A172 (cell line): ENCODE measurements at regions not wholly inside any gene's neighbourhood (a gene's known extent, or its start where the extent isn't known, plus 50 kb on each side); places are given as distances from the start of the nearest gene placed in this dataset.
"Not testable (repeated sequence)": the region's sequence is repeated elsewhere in the genome, so short reads cannot be mapped to it uniquely, and the experiment has no call there.

Experiments
- DNase-seq: peaks from one replicate; pipeline ENCODE4 v3.0.0-alpha.2; 2015; ENCODE audit warnings: low spot score

DNA sequence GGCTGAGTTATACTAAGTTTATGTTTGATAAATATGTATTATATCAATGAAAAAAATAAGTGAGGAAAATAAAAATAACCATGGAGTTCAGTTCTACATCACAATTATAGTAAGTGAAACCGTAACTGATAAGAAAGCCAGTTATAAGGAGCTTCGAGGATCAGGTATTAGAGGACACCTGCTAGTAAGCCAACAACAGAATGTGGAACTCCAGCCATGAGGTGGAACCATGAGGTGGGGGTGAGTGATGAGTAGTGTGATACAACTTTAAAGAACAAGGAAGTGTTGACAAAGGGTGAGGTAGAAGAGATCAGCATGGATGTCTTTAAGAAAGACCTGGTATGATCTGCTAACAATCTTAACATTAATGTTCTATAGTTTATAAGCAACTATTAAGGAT lies 452.9 kb downstream of the GUCY1A2 start:
- DNase-seq, result no peak

DNA sequence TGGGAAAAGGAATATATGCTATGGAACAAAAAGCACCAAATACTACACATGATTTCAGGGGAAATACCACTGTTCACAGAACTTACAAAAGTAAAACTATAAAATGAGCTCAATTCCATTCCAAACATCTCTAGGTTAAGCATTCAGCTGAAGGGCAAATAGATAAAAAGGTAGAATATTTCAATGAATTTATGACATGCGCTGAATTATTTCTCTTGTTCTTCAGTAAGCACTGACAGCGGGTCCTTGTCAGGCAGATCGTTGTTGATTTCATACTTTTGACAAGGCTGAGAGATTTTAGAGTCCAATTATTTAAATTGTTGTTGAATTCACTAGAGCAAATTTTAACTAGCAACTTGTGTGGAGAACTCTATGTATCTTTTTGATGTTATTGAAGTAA lies 449.6 kb downstream of the GUCY1A2 start:
- DNase-seq, result no peak

DNA sequence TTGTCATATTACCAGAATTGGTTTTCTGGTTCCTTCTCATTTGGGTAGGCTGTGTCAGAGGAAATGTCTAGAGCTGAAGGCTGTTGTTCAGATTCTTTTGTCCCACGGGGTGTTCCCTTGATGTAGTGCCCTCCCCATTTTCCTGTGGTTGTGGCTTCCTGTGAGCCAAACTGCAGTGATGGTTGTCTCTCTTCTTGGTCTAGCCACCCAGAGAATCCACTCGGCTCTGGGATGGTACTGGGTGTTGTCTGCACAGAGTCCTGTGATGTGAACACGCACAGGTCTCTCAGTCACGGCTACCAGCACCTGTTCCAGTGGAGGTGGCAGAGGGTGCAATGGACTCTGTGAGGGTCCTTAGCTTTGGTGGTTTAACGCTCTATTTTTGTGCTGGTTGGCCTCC lies 440.9 kb downstream of the GUCY1A2 start:
- not testable (repeated sequence) for DNase-seq

- DNase-seq, result no peak
Observed at GRCh38 chr11:106581399-106581798, 436.9 kb downstream of the GUCY1A2 start.

DNA sequence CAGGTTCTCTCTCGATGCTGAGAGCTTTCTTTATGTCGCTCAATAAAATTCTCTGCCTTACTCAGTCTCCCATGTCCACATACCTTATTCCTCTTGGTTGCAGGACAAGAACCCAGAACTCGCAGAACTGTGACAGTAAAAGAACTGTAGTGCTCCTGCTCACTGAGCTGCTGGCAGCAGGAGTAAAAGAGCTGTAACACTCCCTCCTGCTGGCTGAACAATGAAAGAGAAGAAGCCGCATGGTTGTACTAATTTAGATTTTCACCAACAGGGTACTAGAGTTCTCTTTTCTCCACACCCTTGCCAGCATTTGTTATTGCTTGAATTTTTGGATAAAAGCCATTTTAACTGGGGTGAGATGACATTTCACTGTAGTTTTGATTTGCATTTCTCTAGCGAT lies 433.2 kb downstream of the GUCY1A2 start:
- peak; percentile 12 for DNase-seq

DNA sequence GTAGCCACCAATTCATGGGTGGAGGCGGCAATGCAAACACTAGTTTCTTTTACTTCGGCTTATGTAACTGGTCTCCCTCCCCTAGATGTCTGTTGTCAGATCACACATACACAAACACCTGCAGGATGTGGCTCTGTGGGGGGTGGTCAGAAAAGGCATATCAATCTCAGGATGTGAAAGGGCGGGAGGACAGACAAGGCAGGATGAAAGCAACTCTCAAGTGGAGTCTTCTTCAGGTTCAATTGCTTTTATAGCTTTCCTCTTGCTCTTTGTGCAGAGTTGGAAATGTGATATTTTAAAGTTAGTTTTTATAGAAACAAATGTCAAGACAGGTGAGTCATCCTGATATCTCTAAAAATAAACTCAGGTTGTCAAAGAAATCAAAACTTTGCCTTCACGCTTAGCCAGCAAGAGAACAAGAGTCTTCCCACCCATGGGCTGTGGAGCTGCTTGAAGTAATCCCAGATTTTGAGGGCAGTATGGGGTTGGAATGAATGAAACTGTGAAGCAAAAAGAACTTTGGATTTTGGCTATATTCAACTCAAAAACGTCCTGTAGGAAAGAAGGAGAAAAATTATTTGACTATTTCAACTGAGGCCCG lies 423.4 kb downstream of the GUCY1A2 start:
- no peak for DNase-seq

DNA sequence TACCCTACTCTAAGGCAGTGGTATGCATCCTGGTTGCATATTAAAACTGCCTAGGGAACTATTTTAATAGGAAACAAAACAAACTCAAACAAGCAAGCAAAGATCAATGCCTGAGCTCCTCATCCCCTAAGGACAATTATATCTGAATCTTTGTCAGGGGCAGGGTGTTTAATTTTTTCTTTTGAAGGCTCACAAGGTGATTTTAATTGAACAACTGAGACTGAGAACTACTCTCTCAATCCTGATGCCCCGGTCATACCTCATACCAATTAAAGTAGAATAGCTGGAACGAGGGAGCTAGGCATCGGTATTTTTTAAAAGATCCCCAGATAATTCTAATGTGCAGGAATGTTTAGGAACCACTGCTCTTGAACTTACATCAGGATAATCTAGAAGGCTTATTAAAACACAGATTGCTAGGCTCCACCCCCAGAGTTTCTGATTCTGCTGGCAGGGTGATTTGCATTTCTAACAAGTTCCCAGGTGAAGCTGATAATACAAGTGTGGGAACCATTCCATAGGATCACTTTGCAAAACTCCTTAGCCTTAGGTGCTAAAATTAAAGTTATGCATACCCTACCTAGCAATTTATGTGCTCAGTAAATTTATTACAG lies 416.5 kb downstream of the GUCY1A2 start:
- no peak for DNase-seq

- DNase-seq, result no peak
Observed at GRCh38 chr11:106608677-106609076, 409.6 kb downstream of the GUCY1A2 start.

- DNase-seq, result no peak
Observed at GRCh38 chr11:106614262-106614661, 404.0 kb downstream of the GUCY1A2 start.

DNA sequence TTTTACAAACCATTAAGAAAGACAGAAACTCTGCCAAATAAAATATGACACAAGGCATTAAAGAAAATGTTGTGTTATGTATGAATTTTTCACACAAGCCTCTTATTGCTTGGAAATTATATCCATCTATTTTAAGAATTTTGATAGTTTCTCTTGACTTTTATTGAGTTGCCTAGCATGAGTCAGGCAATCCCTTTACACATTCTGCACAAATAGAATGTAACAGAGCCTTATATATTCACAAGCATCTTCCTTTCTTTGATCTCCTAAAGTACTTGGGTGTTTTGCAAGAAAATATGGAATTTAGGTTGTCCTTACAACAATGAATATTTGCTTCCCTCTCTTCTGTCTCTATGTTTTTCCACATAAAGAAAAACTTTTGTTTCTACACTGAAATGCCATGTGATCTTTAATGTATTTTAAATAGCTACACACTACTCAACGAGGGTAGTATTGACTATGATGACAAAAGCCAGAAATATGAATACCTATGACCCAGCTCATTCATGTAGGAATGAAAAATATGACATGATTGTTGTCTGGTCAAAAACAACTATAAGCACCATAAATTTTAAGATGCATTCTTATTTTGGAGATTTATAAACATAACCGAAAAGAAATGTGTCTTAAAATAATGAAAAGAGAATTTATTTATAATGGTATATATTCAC lies 398.8 kb downstream of the GUCY1A2 start:
- no peak for DNase-seq

DNA sequence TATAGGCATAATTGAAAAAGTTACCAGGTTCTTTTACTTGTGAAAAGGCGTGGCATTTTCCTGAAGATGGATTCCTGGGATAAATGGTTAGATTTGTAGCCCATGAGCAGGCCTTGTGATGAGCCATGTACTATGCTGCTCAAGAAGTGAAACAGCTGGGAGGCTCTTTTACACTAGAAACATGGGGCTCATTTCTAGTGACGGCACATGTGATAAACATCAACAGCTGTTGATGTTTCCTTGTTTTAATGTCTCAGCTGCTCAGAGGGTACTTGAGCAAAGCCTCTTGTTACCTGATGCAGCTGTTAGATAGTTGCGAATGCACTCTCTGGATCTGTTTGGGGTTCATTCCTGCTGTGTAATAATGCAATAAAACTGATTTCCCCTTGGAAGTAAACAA lies 396.8 kb downstream of the GUCY1A2 start:
- no peak for DNase-seq
